Glutamatergic neuron (in vitro differentiated cells): ENCODE measurements at regions not wholly inside any gene's neighbourhood (a gene's known extent, or its start where the extent isn't known, plus 50 kb on each side); places are given as distances from the start of the nearest gene placed in this dataset.

Experiments
- DNase-seq: peaks from one replicate; pipeline ENCODE4 v3.0.0; 2022
- H3K27ac Mint-ChIP-seq: one replicate; pipeline ENCODE4 v1.8.0; 2020; ENCODE audit warnings: mild to moderate bottlenecking, mixed read lengths, inconsistent platforms; ENCODE audit not compliant: unreplicated experiment
- H3K27me3 Mint-ChIP-seq: one replicate; pipeline ENCODE4 v1.8.0; 2020; ENCODE audit warnings: mild to moderate bottlenecking, moderate library complexity, mixed read lengths, inconsistent platforms; ENCODE audit not compliant: unreplicated experiment
- H3K36me3 Mint-ChIP-seq: one replicate; pipeline ENCODE4 v1.8.0; 2020; ENCODE audit warnings: mild to moderate bottlenecking, mixed read lengths, inconsistent platforms; ENCODE audit not compliant: unreplicated experiment
- H3K4me1 Mint-ChIP-seq: one replicate; pipeline ENCODE4 v1.8.0; 2020; ENCODE audit warnings: mild to moderate bottlenecking, low read depth, mixed read lengths, inconsistent platforms; ENCODE audit not compliant: unreplicated experiment
- H3K4me3 Mint-ChIP-seq: one replicate; pipeline ENCODE4 v1.8.0; 2020; ENCODE audit warnings: mild to moderate bottlenecking, mixed read lengths, inconsistent platforms; ENCODE audit not compliant: unreplicated experiment
- H3K9me3 Mint-ChIP-seq: one replicate; pipeline ENCODE4 v1.8.0; 2020; ENCODE audit warnings: mild to moderate bottlenecking, moderate library complexity, mixed read lengths, inconsistent platforms; ENCODE audit not compliant: unreplicated experiment
- CTCF ChIP-seq: fragments of 200-600 bp; sonication (generic); IDR thresholded peaks from one replicate; pipeline ENCODE4 v1.5.0; 2021; ENCODE audit not compliant: partially characterized antibody, unreplicated experiment

GRCh38 chr3:55315396-55315795 is 171.7 kb downstream of the WNT5A start:
- Mint-ChIP-seq H3K27me3 (peaks cover 2% of the 10 kb centered on the region), H3K4me1 (peaks cover 3% of the 10 kb centered on the region), H3K36me3 (no peaks in the 10 kb centered on the region), H3K27ac (no peak overlapping the region), H3K4me3 (no peak overlapping the region), H3K9me3 (no peaks in the 10 kb centered on the region)
- no peak for TF ChIP-seq CTCF
- no peak for DNase-seq

- no peak for TF ChIP-seq CTCF
- H3K27ac Mint-ChIP-seq = no peak overlapping the region
- no peaks in the 10 kb centered on the region for H3K36me3 Mint-ChIP-seq
- H3K27me3 Mint-ChIP-seq = no peaks in the 10 kb centered on the region
- no peak overlapping the region for H3K4me3 Mint-ChIP-seq
- no peaks in the 10 kb centered on the region for H3K9me3 Mint-ChIP-seq
- DNase-seq = no peak
- H3K4me1 Mint-ChIP-seq = peaks cover 3% of the 10 kb centered on the region
Observed at GRCh38 chr3:55313666-55314065, 173.4 kb downstream of the WNT5A start.

GRCh38 chr3:55309336-55309735 is 177.8 kb downstream of the WNT5A start:
- DNase-seq = no peak
- no peaks in the 10 kb centered on the region for H3K4me1 Mint-ChIP-seq
- no peaks in the 10 kb centered on the region for H3K36me3 Mint-ChIP-seq
- no peak overlapping the region for H3K4me3 Mint-ChIP-seq
- H3K27ac Mint-ChIP-seq = no peak overlapping the region
- H3K9me3 Mint-ChIP-seq = no peaks in the 10 kb centered on the region
- no peak for TF ChIP-seq CTCF
- H3K27me3 Mint-ChIP-seq = no peaks in the 10 kb centered on the region

- DNase-seq = no peak
- H3K27me3 Mint-ChIP-seq = peaks cover 1% of the 10 kb centered on the region
- H3K9me3 Mint-ChIP-seq = no peaks in the 10 kb centered on the region
- H3K4me3 Mint-ChIP-seq = no peak overlapping the region
- H3K4me1 Mint-ChIP-seq = no peaks in the 10 kb centered on the region
- no peaks in the 10 kb centered on the region for H3K36me3 Mint-ChIP-seq
- TF ChIP-seq CTCF = no peak
- H3K27ac Mint-ChIP-seq = no peak overlapping the region
Observed at GRCh38 chr3:55307622-55308021, 179.5 kb downstream of the WNT5A start.

GRCh38 chr3:55305696-55306485 is 181.2 kb downstream of the WNT5A start:
- no peaks in the 10 kb centered on the region for H3K36me3 Mint-ChIP-seq
- DNase-seq = no peak
- no peaks in the 10 kb centered on the region for H3K4me1 Mint-ChIP-seq
- H3K4me3 Mint-ChIP-seq = no peak overlapping the region
- H3K27me3 Mint-ChIP-seq = peaks cover 1% of the 10 kb centered on the region
- no peaks in the 10 kb centered on the region for H3K9me3 Mint-ChIP-seq
- TF ChIP-seq CTCF = no peak
- no peak overlapping the region for H3K27ac Mint-ChIP-seq
